ENCODE measurements at regions not wholly inside any gene's neighbourhood (a gene's known extent, or its start where the extent isn't known, plus 50 kb on each side); places are given as distances from the start of the nearest gene placed in this dataset.

DNA sequence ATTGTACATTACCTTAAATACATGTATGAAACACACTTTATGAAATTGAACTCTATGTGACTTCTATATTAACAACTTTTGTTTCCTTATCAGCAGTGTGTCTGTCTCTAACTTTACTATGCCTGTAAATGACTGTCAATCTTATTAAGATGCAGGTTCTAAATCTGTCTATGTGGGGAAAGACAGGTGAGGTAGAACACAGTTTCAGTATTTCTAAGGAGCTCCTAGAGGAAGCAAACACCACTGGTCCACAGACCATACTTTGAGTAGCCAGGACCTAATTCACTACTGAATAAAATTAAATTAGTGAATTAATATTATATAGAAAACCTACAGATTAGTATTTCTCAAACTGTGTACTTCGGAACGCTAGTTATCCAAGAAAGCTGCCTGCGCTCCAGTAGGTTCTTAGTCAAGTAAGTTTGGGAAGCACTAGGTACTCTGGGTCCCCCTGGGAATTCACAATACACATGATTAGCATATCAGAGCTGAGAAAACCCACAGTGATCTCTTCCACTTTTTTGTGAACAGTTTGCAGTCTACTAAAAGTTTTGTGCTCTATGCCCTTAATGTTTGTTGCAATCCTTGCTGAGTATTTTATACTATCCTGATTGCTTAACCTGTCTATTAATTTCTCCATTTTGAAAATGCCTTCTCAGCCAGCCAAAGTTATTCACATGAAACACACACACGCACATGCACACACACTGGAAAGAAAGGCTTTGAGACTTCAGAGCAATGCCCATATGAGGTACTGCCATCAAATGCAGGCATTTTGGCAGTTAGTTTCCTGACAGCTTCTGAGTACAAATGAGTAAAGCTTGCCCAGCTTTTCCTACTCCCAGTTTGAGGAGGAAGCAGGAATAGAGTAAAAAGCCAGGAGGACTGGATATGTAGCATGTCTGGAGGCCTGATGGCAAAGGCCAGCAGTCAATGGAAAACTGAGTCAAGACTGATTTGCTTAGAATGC, 133.6 kb upstream of the CPEB2 start:
- no peak for DNase-seq (ENCODE audit: low spot score)

GRCh38 chr4:14871676-14872430, 130.4 kb upstream of the CPEB2 start:
- DNase-seq (ENCODE audit: low spot score): no peak

- DNase-seq (ENCODE audit: low spot score): no peak
Observed at GRCh38 chr4:14874990-14875389, 127.3 kb upstream of the CPEB2 start.

DNA sequence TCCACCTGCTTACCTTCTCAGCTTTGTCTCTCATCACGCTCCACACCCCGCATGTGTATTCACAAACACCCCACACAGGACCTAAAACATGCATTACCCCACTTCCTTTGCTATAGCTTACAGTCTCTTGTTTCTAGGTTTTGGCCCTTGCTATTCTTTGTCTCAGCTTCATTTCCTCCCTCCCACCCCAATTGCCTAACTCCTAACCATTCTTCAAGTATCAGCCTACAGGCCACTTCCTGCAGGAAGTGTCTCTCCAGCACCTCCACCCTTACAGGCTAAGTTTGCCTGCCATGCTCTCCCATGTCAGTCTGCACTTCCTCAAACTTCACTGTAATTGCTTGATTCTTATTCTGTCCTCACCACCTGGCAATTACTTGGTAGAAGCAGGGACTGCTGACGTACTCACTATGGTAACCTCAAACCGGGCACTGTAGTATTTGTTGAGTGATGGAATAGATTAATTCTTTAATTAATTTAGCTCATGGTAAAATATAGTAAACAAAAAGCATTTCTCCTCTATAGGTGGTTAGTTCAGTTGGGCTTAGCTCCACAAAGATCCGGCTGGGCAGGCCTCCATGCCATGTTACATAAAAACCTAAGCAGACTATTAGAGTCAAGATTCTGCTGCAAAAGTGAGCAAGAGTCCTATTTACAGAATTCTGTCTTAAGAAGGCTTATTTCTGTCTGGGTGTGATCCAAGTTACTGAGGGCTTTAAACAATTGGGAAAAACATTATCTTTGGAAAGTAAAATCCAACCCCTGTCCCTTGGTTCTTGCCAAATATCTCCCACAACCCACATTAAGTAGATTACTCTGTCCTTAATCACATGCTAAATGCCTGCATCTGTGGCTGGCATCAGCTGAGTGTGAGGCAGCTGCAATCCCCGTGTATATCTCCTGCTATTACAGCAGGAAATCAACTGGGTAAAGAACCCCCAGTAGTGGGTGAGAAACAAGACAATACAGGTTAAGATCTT, 124.7 kb upstream of the CPEB2 start:
- DNase-seq (ENCODE audit: low spot score): no peak

- no peak for DNase-seq (ENCODE audit: low spot score)
Observed at GRCh38 chr4:14878681-14879080, 123.6 kb upstream of the CPEB2 start.

GRCh38 chr4:14879683-14880082, 122.6 kb upstream of the CPEB2 start:
- no peak for DNase-seq (ENCODE audit: low spot score)

- DNase-seq (ENCODE audit: low spot score): no peak
Observed at GRCh38 chr4:14880805-14881204, 121.5 kb upstream of the CPEB2 start.

- DNase-seq (ENCODE audit: low spot score): no peak
Observed at GRCh38 chr4:14883166-14883565, 119.1 kb upstream of the CPEB2 start.

DNA sequence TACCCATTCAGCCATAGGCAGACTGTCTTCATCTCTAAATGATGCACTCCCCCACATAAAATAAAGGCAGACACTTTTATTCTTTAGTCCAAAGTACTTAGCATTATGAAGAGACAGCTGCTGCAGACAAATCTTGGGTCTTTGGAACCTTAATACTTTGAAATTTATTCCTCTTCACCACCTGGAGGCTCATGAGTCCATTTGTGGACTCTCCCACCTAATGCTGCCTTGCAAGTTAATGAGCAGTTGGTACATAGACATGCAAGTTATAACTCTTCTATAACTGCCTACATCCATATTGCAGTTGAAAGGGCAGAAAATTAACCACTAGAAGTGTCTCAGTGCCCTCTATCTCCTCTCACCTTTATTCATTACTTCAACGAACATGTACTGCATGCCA, 118.6 kb upstream of the CPEB2 start:
- DNase-seq (ENCODE audit: low spot score): no peak

DNA sequence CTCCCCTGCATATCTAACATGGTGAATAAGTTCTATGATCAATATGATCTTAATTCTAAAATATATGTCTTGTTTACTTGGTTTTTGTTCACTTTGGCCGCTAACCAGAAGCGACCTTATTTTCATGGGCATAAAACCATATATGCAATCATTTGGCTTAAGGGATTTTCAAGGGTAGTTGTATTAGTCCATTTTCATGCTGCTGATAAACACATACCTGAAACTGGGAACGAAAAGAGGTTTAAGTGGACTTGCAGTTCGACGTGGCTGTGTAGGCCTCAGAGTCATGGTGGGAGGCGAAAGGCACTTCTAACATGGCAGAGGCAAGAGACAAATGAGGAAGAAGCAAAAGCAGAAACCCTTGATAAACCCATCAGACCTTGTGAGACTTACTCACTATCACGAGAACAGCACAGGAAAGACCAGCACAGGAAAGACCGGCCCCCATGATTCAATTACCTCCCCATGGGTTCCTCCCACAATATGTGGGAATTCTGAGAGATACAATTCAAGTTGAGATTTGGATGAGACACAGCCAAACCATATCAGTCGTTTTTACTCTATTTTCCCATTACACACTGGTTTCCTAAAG, 114.3 kb upstream of the CPEB2 start:
- no peak for DNase-seq (ENCODE audit: low spot score)

- DNase-seq (ENCODE audit: low spot score): no peak
Observed at GRCh38 chr4:14888790-14889572, 113.3 kb upstream of the CPEB2 start.

GRCh38 chr4:14892563-14892962, 109.7 kb upstream of the CPEB2 start:
- no peak for DNase-seq (ENCODE audit: low spot score)

- no peak for DNase-seq (ENCODE audit: low spot score)
Observed at GRCh38 chr4:14893713-14894112, 108.6 kb upstream of the CPEB2 start.

DNA sequence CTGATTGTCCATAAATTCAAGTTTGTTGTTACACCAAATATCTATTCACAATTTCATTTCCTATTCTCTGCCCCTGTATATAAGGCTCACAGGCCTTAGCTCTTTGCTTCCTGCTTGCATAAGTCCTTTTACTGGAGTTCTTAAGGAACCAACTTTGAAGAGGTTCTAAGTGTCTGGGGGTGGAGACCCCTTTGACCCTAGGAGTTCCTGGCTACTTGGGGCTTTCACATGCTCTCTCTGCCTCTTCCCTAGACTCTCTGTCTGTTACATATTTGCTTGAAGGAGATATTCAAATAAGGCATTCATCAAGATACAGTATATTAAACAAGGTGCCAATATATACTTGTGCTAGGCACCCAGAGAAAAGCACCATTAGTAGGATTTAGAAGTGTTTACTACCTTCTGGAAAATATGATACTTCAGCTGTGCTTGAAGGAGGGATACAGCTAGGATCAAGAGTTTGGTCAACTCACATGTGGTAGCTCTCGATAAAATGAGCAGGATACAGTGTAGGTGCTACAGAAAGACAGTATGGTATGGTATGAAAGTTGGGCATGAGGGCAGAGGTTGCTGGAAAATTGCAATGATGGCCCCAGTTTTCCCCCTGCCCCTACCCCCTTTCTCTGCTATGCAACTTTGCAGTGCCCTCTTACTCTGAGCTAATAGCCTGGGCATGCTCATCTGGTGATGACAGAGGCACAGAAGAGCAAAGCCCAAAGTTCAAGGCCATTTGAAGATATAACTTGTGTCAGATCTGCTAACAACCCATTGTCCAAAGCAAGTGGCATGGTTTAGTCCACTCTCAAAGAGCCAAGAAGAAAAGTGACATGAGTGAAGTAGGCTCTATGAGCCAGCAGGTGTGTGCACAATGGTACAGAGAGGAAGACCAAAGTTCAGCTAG, 107.6 kb upstream of the CPEB2 start:
- no peak for DNase-seq (ENCODE audit: low spot score)

DNA sequence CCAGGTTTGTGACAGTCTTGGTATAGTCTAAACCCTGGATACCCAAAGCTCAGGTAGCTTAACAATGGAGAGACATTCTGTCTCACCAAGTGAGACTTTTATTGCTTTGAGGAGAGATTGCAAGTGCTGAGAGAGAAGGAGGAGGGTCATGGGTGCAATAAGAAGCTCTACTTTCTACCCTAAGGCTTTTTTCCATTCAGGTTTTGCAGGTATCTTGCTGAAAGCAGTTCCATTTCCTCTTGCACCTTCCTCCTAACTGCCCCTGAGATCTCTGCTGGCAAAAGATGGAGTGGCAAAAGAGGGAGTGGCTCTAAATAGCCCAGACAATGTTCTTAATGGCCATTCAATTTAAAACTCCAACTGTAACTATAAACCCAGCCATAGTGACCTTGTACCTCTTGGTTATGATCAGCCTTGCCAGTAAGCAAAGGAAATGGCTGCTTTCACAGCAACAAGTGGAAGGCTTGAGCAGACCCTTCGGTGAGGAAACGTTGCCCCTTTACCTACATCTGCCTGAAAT, 105.6 kb upstream of the CPEB2 start:
- no peak for DNase-seq (ENCODE audit: low spot score)

GRCh38 chr4:14897217-14897616, 105.1 kb upstream of the CPEB2 start:
- DNase-seq (ENCODE audit: low spot score): no peak

GRCh38 chr4:14898989-14899388, 103.3 kb upstream of the CPEB2 start:
- DNase-seq (ENCODE audit: low spot score): no peak

GRCh38 chr4:14902342-14902741, 99.9 kb upstream of the CPEB2 start:
- DNase-seq (ENCODE audit: low spot score): no peak

- no peak for DNase-seq (ENCODE audit: low spot score)
Observed at GRCh38 chr4:14903321-14903720, 99.0 kb upstream of the CPEB2 start.
